Esophagus muscularis mucosa (tissue), 4 donors: ENCODE measurements at regions not wholly inside any gene's neighbourhood (a gene's known extent, or its start where the extent isn't known, plus 50 kb on each side); places are given as distances from the start of the nearest gene placed in this dataset.
"Not testable (repeated sequence)": the region's sequence is repeated elsewhere in the genome, so short reads cannot be mapped to it uniquely, and the experiment has no call there.

Experiments used
- DNase-seq: peaks from one replicate; pipeline ENCODE4 v3.0.0-alpha.2; 2017; ENCODE audit errors: extremely low spot score
- H3K27ac ChIP-seq, 4 donors: fragments of 200-600 bp; sonication (generic); replicated peaks in 1 of 4; 1 replicate in 3 of 4; 2 replicates in 1 of 4; pipeline ENCODE4 v1.5.1; 2016 to 2019; ENCODE audit warnings: mild to moderate bottlenecking in 1 of 4
- H3K27me3 ChIP-seq, 4 donors: fragments of 200-600 bp; sonication (generic); one replicate each; pipeline versions ENCODE4 v1.5.1 to v1.6.0; 2016 to 2019
- H3K36me3 ChIP-seq, 4 donors: fragments of 200-600 bp; sonication (generic); one replicate each; pipeline ENCODE4 v1.5.1; 2016 to 2019
- H3K4me1 ChIP-seq, 4 donors: fragments of 200-600 bp; sonication (generic); one replicate each; pipeline ENCODE4 v1.5.1; 2016 to 2019
- H3K4me3 ChIP-seq, 4 donors: fragments of 200-600 bp; sonication (generic); 1 replicate in 2 of 4; 2 replicates in 2 of 4; pipeline ENCODE4 v1.5.1; 2016 to 2019; ENCODE audit warnings: mild to moderate bottlenecking in 4 of 4, moderate library complexity in 1 of 4
- H3K9me3 ChIP-seq, 4 donors: fragments of 200-600 bp; sonication (generic); 1 replicate in 3 of 4; 2 replicates in 1 of 4; pipeline ENCODE4 v1.5.1; 2016 to 2019
- EP300 ChIP-seq: sonication (generic); formaldehyde crosslinking; IDR thresholded peaks from one replicate; pipeline ENCODE4 v1.6.1; 2017; ENCODE audit warnings: antibody characterized with exemption
- POLR2A ChIP-seq: fragments of 450-650 bp; IDR thresholded peaks from one replicate; pipeline ENCODE4 v1.6.1; 2017; ENCODE audit warnings: antibody characterized with exemption, moderate library complexity, mild to moderate bottlenecking, low read depth
- POLR2AphosphoS5 ChIP-seq, 2 donors: sonication (generic); formaldehyde crosslinking; IDR thresholded peaks; one replicate each; pipeline ENCODE4 v1.6.1; 2017; ENCODE audit warnings: antibody characterized with exemption in 2 of 2
- WGBS: methylation state at CpG from one replicate; pipeline ENCODE4 v1.1.5; 2018; 5-methylcytosine and 5-hydroxymethylcytosine counted together
- intact Hi-C: fragments of 100-400 bp; cut with DNase I; formaldehyde crosslinking; loops from one replicate; pipeline ENCODE4 v1.15.1; 2023
- TF ChIP-seq, protein P1 (sequence below), 3 experiments: fragments of 200-600 bp in 2 of 3; fragments of 450-650 bp in 1 of 3; sonication (generic) in 2 of 3; IDR thresholded peaks; one replicate each; pipeline ENCODE4 v1.5.1; 2017 to 2019; ENCODE audit warnings: antibody characterized with exemption in 3 of 3, mild to moderate bottlenecking in 2 of 3, moderate library complexity in 1 of 3

DNA sequence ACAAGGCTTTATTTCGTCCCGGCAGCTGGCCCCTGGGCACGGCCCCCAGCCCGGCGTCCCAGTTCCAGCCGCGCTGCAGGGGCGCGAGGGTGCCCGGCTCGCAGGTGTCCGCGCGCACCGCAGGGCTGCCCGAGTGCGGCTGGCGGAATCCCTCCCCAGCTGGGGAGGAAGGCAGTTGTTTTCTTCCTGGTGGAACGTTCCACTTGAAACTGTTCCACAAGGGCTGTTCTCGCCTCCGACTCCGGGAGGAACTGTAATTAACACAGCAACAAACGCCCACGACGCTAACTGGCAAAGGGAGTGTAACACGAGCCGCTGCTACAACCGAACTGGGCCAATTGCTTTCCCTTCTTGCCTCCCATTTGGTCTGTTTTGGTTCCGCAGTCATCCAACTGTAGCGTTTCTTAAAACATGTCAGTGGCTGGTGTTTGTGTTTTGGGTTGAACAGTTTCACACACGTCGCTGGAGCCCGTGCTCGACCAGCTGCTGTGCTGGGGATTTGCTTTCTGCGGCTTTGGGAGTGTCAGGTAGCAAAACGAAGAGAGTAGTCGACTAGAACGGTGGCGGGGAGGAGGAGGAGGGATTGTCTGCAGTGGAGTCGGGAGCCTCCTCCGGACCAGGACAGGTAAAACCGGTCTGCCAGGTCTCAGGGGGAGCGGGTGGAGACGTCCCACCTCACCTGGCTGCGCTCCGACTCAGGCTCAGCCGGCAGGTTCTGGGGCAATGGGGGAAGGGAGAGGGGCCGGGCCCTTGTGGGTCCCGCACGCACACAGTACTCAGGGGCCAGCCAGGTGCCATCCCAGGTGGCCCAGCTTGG, 131.6 kb upstream of the NIPBL start:
- intact Hi-C loops: loop anchor here (5.0 to 10.0 kb wide), 2 partner anchors 200 to 257 kb away; no protein-coding TSS in a partner anchor
- H3K27ac ChIP-seq: peak overlapping the region in 3 of 4 donors; percentile 34 to 68 (median 54)
- no peaks in the 10 kb centered on the region for H3K36me3 ChIP-seq
- H3K27me3 ChIP-seq: no peaks in the 10 kb centered on the region
- H3K4me3 ChIP-seq: peak overlapping the region; percentile 59 to 79 (median 63)
- H3K4me1 ChIP-seq: peaks cover 4 to 36% (median 32%) of the 10 kb centered on the region in 4 donors
- TF ChIP-seq POLR2AphosphoS5 (IDR thresholded peaks at IDR 0.05): peak in 1 of 2 donors; percentile 13
- TF ChIP-seq, protein P1, sequence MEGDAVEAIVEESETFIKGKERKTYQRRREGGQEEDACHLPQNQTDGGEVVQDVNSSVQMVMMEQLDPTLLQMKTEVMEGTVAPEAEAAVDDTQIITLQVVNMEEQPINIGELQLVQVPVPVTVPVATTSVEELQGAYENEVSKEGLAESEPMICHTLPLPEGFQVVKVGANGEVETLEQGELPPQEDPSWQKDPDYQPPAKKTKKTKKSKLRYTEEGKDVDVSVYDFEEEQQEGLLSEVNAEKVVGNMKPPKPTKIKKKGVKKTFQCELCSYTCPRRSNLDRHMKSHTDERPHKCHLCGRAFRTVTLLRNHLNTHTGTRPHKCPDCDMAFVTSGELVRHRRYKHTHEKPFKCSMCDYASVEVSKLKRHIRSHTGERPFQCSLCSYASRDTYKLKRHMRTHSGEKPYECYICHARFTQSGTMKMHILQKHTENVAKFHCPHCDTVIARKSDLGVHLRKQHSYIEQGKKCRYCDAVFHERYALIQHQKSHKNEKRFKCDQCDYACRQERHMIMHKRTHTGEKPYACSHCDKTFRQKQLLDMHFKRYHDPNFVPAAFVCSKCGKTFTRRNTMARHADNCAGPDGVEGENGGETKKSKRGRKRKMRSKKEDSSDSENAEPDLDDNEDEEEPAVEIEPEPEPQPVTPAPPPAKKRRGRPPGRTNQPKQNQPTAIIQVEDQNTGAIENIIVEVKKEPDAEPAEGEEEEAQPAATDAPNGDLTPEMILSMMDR (IDR thresholded peaks at IDR 0.05): peak in 1 of 3 experiments; percentile 51
- no peak for TF ChIP-seq EP300
- no peak for TF ChIP-seq POLR2A
- H3K9me3 ChIP-seq: no peaks in the 10 kb centered on the region
- 4% methylated on average over 32 of the region's 50 CpGs for WGBS
- no peak for DNase-seq

DNA sequence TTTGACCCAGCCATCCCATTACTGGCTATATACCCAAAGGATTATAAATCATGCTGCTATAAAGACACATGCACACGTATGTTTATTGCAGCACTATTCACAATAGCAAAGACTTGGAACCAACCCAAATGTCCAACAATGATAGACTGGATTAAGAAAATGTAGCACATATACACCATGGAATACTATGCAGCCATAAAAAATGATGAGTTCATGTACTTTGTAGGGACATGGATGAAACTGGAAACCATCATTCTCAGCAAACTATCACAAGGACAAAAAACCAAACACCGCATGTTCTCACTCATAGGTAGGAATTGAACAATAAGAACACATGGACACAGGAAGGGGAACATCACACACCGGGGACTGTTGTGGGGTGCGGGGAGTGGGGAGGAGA, 128.8 kb upstream of the NIPBL start:
- not testable (repeated sequence) for H3K27me3 ChIP-seq, H3K9me3 ChIP-seq, H3K27ac ChIP-seq, H3K36me3 ChIP-seq, H3K4me3 ChIP-seq, DNase-seq
- intact Hi-C loops: loop anchor here (10.0 kb wide), 1 partner anchor 197 kb away; no protein-coding TSS in a partner anchor
- peaks cover 4 to 24% (median 18%) of the 10 kb centered on the region in 4 donors for H3K4me1 ChIP-seq
- 98% methylated on average over 3 of the region's 4 CpGs for WGBS

DNA sequence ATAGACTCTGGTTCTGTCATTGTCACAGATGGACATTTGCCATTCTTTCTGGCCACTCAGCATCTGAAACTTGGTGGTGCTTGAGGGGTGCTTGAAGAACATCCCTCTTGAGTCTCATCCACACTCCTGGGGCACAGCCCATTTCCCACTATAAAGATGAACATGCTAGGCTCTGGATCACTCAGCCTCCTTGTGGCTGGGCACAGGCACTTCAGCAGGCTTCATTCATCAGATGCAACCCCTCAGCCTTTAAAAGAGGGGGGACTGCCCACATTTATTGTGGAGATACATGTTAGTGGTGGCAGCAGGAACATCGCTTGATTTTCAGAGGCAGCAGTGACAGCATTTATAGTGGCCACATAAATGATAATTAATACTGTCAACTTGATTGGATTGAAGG, 124.7 kb upstream of the NIPBL start:
- DNase-seq: no peak
- Histone ChIP-seq H3K27me3 (no peaks in the 10 kb centered on the region), H3K27ac (no peak overlapping the region), H3K4me3 (no peak overlapping the region), H3K4me1 (no peaks in the 10 kb centered on the region), H3K36me3 (no peaks in the 10 kb centered on the region), H3K9me3 (no peaks in the 10 kb centered on the region)
- intact Hi-C loops: no loop called here
- WGBS: 100% methylated on average over 1 of the region's 1 CpG
- TF ChIP-seq POLR2A (no peak), EP300 (no peak), POLR2AphosphoS5 (IDR thresholded peaks at IDR 0.05) (no peak)
- TF ChIP-seq, protein P1 (IDR thresholded peaks at IDR 0.05): no peak

DNA sequence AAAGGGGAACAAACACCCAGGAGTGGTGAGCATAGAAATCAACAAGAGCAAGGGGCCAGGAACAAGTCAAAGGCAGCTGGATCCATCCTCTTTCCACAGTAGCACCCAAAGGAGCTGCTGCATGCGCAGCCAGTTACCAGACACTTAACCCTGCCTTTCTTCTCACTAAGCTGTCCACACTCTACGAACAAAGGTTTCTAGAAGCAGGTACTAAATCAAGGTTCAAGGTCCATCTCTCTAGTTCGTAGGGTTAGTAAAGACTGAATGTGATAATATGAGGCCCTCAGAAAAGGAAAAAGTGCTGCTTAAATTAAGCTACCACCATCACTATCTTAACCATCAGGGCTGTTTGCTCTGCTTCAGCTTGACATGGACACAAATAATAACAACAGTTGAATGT, 121.2 kb upstream of the NIPBL start:
- Histone ChIP-seq H3K9me3 (no peaks in the 10 kb centered on the region), H3K27me3 (no peaks in the 10 kb centered on the region), H3K4me1 (no peaks in the 10 kb centered on the region), H3K4me3 (no peak overlapping the region), H3K27ac (no peak overlapping the region), H3K36me3 (no peaks in the 10 kb centered on the region)
- WGBS: 98% methylated on average over 3 of the region's 3 CpGs
- DNase-seq: peak; percentile 72
- intact Hi-C loops: no loop called here
- TF ChIP-seq POLR2A (no peak), EP300 (no peak), POLR2AphosphoS5 (IDR thresholded peaks at IDR 0.05) (no peak)
- TF ChIP-seq, protein P1 (IDR thresholded peaks at IDR 0.05): no peak

DNA sequence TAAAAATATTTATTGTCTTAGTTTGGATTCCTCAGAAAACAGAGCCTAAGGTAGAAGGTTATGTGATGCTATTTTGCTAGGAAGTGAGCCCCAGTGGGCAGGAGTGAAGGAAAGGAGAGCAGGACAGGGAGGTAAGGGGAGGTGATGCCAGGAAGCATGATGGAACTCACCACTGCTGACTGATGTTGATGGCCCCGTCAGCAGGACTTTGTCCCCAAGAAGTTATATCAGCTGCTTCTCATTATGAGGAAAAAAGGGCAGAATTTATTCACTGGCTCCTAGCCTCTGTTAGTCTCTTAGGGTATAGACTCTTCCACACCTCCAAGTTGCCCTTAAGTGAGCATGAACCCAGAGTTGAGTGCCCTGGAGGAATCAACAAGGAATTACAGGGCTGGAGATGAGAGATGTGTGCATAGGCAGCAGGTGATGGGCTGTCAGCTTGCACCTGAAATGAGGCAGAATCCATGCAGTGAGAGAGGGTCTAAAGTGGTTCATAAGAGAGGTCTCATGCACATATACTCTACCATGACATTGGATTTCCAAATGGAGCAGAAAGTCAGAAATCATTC, 120.6 kb upstream of the NIPBL start:
- Histone ChIP-seq H3K36me3 (no peaks in the 10 kb centered on the region), H3K27me3 (no peaks in the 10 kb centered on the region), H3K4me1 (no peaks in the 10 kb centered on the region), H3K27ac (no peak overlapping the region), H3K9me3 (no peaks in the 10 kb centered on the region), H3K4me3 (no peak overlapping the region)
- WGBS: 72% methylated on average over 1 of the region's 1 CpG
- DNase-seq: no peak
- intact Hi-C loops: no loop called here
- TF ChIP-seq POLR2AphosphoS5 (IDR thresholded peaks at IDR 0.05): no peak
- TF ChIP-seq, protein P1 (IDR thresholded peaks at IDR 0.05): no peak
